H1 (cell line): ENCODE measurements at regions not wholly inside any gene's neighbourhood (a gene's known extent, or its start where the extent isn't known, plus 50 kb on each side); places are given as distances from the start of the nearest gene placed in this dataset.

ENCODE experiments used
- CTCF ChIA-PET: fragments of 300-600 bp; sonication (Branson Sonifier 250); formaldehyde crosslinking; loops from one replicate; lab custom pipeline; 2021; ENCODE audit not compliant: partially characterized antibody; lab: Charles Lee
- POLR2A ChIA-PET: fragments of 300-600 bp; sonication (Branson Sonifier 250); formaldehyde crosslinking; loops from one replicate; lab custom pipeline; 2021; ENCODE audit warnings: inconsistent platforms; ENCODE audit not compliant: partially characterized antibody; lab: Charles Lee
- DNase-seq, 2 experiments: peaks; one replicate each; pipeline versions ENCODE4 v3.0.0 to v3.0.0-alpha.2; 2010 to 2022; ENCODE audit warnings: low spot score in 2 of 2, low read depth in 1 of 2, mixed read lengths in 1 of 2
- FAIRE-seq: peaks from 2 replicates; lab custom pipeline; 2011; peaks lifted over from hg19 to GRCh38; lab: Jason Lieb, UNC
- H2AFZ ChIP-seq: 2 replicates; pipeline ENCODE4 v1.8.1; 2012; ENCODE audit warnings: low read length, inconsistent platforms
- H2AK5ac ChIP-seq: 2 replicates; pipeline ENCODE4 v1.6.1; 2013; ENCODE audit warnings: low read depth, low read length
- H2BK120ac ChIP-seq: replicated peaks from 2 replicates; pipeline ENCODE3; 2013; ENCODE audit warnings: low read depth, low read length, inconsistent platforms
- H2BK12ac ChIP-seq: 2 replicates; pipeline ENCODE4 v1.6.1; 2013; ENCODE audit warnings: low read depth, low read length
- H2BK15ac ChIP-seq: 2 replicates; pipeline ENCODE4 v1.6.1; 2013; ENCODE audit warnings: low read length
- H2BK20ac ChIP-seq: 2 replicates; pipeline ENCODE4 v1.6.1; 2013; ENCODE audit warnings: low read length
- H2BK5ac ChIP-seq: 2 replicates; pipeline ENCODE4 v1.6.1; 2013; ENCODE audit warnings: low read depth, low read length
- H3K14ac ChIP-seq: 2 replicates; pipeline ENCODE4 v1.6.1; 2013; ENCODE audit warnings: inconsistent platforms; ENCODE audit not compliant: insufficient read length
- H3K18ac ChIP-seq: 2 replicates; pipeline ENCODE4 v1.6.1; 2013; ENCODE audit warnings: low read length; ENCODE audit errors: extremely low read depth
- H3K23ac ChIP-seq: 2 replicates; pipeline ENCODE4 v1.6.1; 2013; ENCODE audit warnings: inconsistent platforms; ENCODE audit not compliant: insufficient read length
- H3K23me2 ChIP-seq: 2 replicates; pipeline ENCODE4 v1.6.1; 2013; ENCODE audit warnings: low read depth, low read length
- H3K27ac ChIP-seq: 2 replicates; pipeline ENCODE4 v1.6.1; 2011; ENCODE audit warnings: low read depth, low read length, inconsistent platforms
- H3K27me3 ChIP-seq, 4 experiments: replicated peaks in 1 of 4; 1 replicate in 1 of 4; 2 replicates in 3 of 4; pipeline versions ENCODE4 v1.6.1 to v1.8.1; 2011 to 2013; ENCODE audit warnings: low read length in 3 of 4, mild to moderate bottlenecking in 3 of 4, inconsistent platforms in 2 of 4, mixed read lengths in 2 of 4, moderate library complexity in 1 of 4; ENCODE audit not compliant: control insufficient read depth in 3 of 4, insufficient read depth in 3 of 4; ENCODE audit errors: extremely low read depth in 1 of 4
- H3K36me3 ChIP-seq, 4 experiments: 2 replicates each; pipeline versions ENCODE4 v1.6.1 to v1.8.1; 2011 to 2013; ENCODE audit warnings: mild to moderate bottlenecking in 4 of 4, low read length in 3 of 4, moderate library complexity in 2 of 4, control low read depth in 1 of 4, inconsistent platforms in 1 of 4; ENCODE audit not compliant: insufficient read depth in 4 of 4, control insufficient read depth in 2 of 4
- H3K4ac ChIP-seq: replicated peaks from 2 replicates; pipeline ENCODE3; 2013; ENCODE audit warnings: low read length, low read depth, mixed read lengths, inconsistent platforms; ENCODE audit not compliant: insufficient read length
- H3K4me1 ChIP-seq, 4 experiments: replicated peaks in 1 of 4; 1 replicate in 1 of 4; 2 replicates in 3 of 4; pipeline versions ENCODE4 v1.6.1 to v1.8.1; 2011 to 2013; ENCODE audit warnings: low read length in 3 of 4, inconsistent platforms in 2 of 4, mixed read lengths in 1 of 4; ENCODE audit not compliant: insufficient read depth in 4 of 4, control insufficient read depth in 3 of 4
- H3K4me2 ChIP-seq, 2 experiments: 2 replicates each; pipeline versions ENCODE4 v1.6.1 to v1.8.1; 2011 to 2013; ENCODE audit warnings: low read depth in 2 of 2, low read length in 2 of 2, control low read depth in 1 of 2, inconsistent platforms in 1 of 2, mild to moderate bottlenecking in 1 of 2; ENCODE audit not compliant: insufficient read depth in 1 of 2
- H3K4me3 ChIP-seq, 4 experiments: fragments of 200-600, 300-600 bp in 1 of 4; sonication (generic), shearing (Covaris generic), sonication (Bioruptor Twin) in 1 of 4; 2 replicates each; pipeline versions ENCODE4 v1.5.1 to v1.8.1; 2011 to 2016; ENCODE audit warnings: low read length in 4 of 4, low read depth in 3 of 4, control low read depth in 2 of 4, inconsistent platforms in 2 of 4, mild to moderate bottlenecking in 2 of 4, mixed read lengths in 1 of 4, moderate library complexity in 1 of 4; ENCODE audit not compliant: insufficient read depth in 2 of 4; ENCODE audit errors: extremely low read depth in 1 of 4
- H3K56ac ChIP-seq: replicated peaks from 2 replicates; pipeline ENCODE3; 2013; ENCODE audit warnings: low read depth, mild to moderate bottlenecking, mixed read lengths, low read length, inconsistent platforms; ENCODE audit not compliant: insufficient read length
- H3K79me1 ChIP-seq: 2 replicates; pipeline ENCODE4 v1.6.1; 2013; ENCODE audit warnings: low read depth, low read length, control low read depth
- H3K79me2 ChIP-seq, 2 experiments: 2 replicates each; pipeline versions ENCODE4 v1.6.1 to v1.8.1; 2012 to 2013; ENCODE audit warnings: low read length in 2 of 2, mild to moderate bottlenecking in 2 of 2, inconsistent platforms in 1 of 2; ENCODE audit not compliant: insufficient read depth in 2 of 2, control insufficient read depth in 1 of 2
- H3K9ac ChIP-seq, 4 experiments: replicated peaks in 1 of 4; 1 replicate in 1 of 4; 2 replicates in 3 of 4; pipeline versions ENCODE4 v1.6.1 to v1.8.1; 2011 to 2013; ENCODE audit warnings: low read depth in 3 of 4, low read length in 3 of 4, control low read depth in 2 of 4, mild to moderate bottlenecking in 2 of 4, moderate library complexity in 2 of 4, inconsistent platforms in 1 of 4; ENCODE audit errors: extremely low read depth in 1 of 4
- H3K9me3 ChIP-seq, 2 experiments: 2 replicates each; pipeline versions ENCODE4 v1.6.1 to v1.8.1; 2012 to 2013; ENCODE audit warnings: mild to moderate bottlenecking in 2 of 2, moderate library complexity in 2 of 2, control low read depth in 1 of 2, inconsistent platforms in 1 of 2, low read depth in 1 of 2, low read length in 1 of 2, mixed read lengths in 1 of 2; ENCODE audit not compliant: insufficient read depth in 2 of 2
- H4K20me1 ChIP-seq, 2 experiments: replicated peaks in 1 of 2; 2 replicates each; pipeline versions ENCODE3 to v1.8.1; 2011 to 2013; ENCODE audit warnings: inconsistent platforms in 2 of 2, low read length in 2 of 2, mild to moderate bottlenecking in 1 of 2; ENCODE audit not compliant: insufficient read depth in 2 of 2, control insufficient read depth in 1 of 2
- H4K5ac ChIP-seq: 2 replicates; pipeline ENCODE4 v1.6.1; 2013; ENCODE audit warnings: low read length, low read depth, mixed read lengths, inconsistent platforms; ENCODE audit not compliant: insufficient read length
- H4K8ac ChIP-seq: 2 replicates; pipeline ENCODE4 v1.8.0; 2013; ENCODE audit warnings: mild to moderate bottlenecking, moderate library complexity, low read length, inconsistent platforms; ENCODE audit not compliant: insufficient read depth; ENCODE audit errors: extremely low read depth
- H4K91ac ChIP-seq: replicated peaks from 2 replicates; pipeline ENCODE3; 2013; ENCODE audit warnings: low read length, mixed read lengths, inconsistent platforms; ENCODE audit not compliant: insufficient read length
- CEBPB ChIP-seq: IDR thresholded peaks from 2 replicates; pipeline ENCODE4 v1.6.1; 2012; ENCODE audit warnings: low read depth, low read length
- ZNF274 ChIP-seq: IDR thresholded peaks from 2 replicates; pipeline ENCODE4 v1.7.0; 2012; ENCODE audit warnings: low read length, borderline replicate concordance; ENCODE audit errors: extremely low read depth
- WGBS, 2 experiments: shearing (Covaris generic) in 1 of 2; methylation state at CpG; one replicate each; pipeline versions ENCODE4 v1.1.6 to v1.1.7; 2013 to 2015; ENCODE audit warnings: low lambda C conversion rate in 2 of 2, mixed read lengths in 2 of 2, inconsistent platforms in 1 of 2, low coverage in 1 of 2, missing lambda C conversion rate in 1 of 2; ENCODE audit not compliant: insufficient replicate concordance in 2 of 2, insufficient coverage in 1 of 2, insufficient read length in 1 of 2; ENCODE audit errors: extremely low coverage in 1 of 2, missing lambda C conversion rate in 1 of 2; 5-methylcytosine and 5-hydroxymethylcytosine counted together

- H3K4me1 ChIP-seq = no peaks in the 10 kb centered on the region
- no peak overlapping the region for H3K23ac ChIP-seq
- H3K9ac ChIP-seq = no peak overlapping the region
- no peaks in the 10 kb centered on the region for H3K27me3 ChIP-seq
- WGBS, 2 experiments = 87% methylated on average over 8 of the region's 8 CpGs; no CpG with 5 or more reads in 1 of the 2 experiments
- no peak overlapping the region for H3K4ac ChIP-seq
- no peaks in the 10 kb centered on the region for H3K23me2 ChIP-seq
- H3K14ac ChIP-seq = no peak overlapping the region
- FAIRE-seq (no peak), DNase-seq (no peak)
- H3K18ac ChIP-seq = no peak overlapping the region
- H4K5ac ChIP-seq = no peak overlapping the region
- no peak overlapping the region for H2BK120ac ChIP-seq
- H3K79me1 ChIP-seq = no peaks in the 10 kb centered on the region
- H3K36me3 ChIP-seq = no peaks in the 10 kb centered on the region
- ChIA-PET CTCF (interaction anchor here (0.6 to 0.7 kb wide), 3 partner anchors 90 to 661 kb away, joined by 3 to 4 read pairs (median 3); no protein-coding TSS in a partner anchor), POLR2A (interaction anchor here (0.6 kb wide), 1 partner anchor 1632 kb away, joined by 3 read pairs; no protein-coding TSS in a partner anchor)
- no peak overlapping the region for H3K27ac ChIP-seq
- H3K4me2 ChIP-seq = no peak overlapping the region
- no peaks in the 10 kb centered on the region for H4K20me1 ChIP-seq
- no peak overlapping the region for H3K56ac ChIP-seq
- H2BK15ac ChIP-seq = no peak overlapping the region
- H4K8ac ChIP-seq = no peak overlapping the region
- H4K91ac ChIP-seq = no peak overlapping the region
- TF ChIP-seq ZNF274 = no peak
- peak; percentile 61 for TF ChIP-seq CEBPB
- no peak overlapping the region for H2BK12ac ChIP-seq
- no peaks in the 10 kb centered on the region for H3K79me2 ChIP-seq
- no peak overlapping the region for H3K4me3 ChIP-seq
- H2AFZ ChIP-seq = 0 out of 2 replicates have a peak overlapping the region, but pooled peaks have one; percentile 40
- no peak overlapping the region for H2BK20ac ChIP-seq
- no peak overlapping the region for H2AK5ac ChIP-seq
- no peaks in the 10 kb centered on the region for H3K9me3 ChIP-seq
- no peak overlapping the region for H2BK5ac ChIP-seq
Measured at GRCh38 chr6:54646951-54647664, 199.5 kb upstream of the FAM83B start.
